ENCODE measurements at regions not wholly inside any gene's neighbourhood (a gene's known extent, or its start where the extent isn't known, plus 50 kb on each side); places are given as distances from the start of the nearest gene placed in this dataset.
A peak's percentile ranks its signal among the peaks of the same experiment; 100 is the strongest.

DNA sequence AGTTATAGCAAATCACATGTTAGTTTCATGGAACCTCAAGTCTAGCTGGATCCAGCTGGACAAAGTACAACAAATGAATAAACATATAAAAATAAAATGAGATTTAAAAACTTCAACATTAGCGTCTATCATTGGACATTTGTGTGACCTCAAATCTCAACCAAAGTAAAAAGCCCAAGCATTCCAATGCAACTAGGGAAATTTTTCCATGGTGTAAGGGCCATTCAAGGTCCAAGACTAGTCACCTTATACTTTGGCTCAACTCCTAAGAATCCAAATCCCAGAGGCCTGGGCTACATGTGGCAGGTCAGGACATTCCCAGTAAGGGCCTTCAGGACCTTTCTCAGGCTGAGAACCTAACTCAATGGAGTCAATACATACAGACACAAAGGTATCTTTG lies 137.4 kb upstream of the DMAC1 start:
- DNase-seq: no peak

DNA sequence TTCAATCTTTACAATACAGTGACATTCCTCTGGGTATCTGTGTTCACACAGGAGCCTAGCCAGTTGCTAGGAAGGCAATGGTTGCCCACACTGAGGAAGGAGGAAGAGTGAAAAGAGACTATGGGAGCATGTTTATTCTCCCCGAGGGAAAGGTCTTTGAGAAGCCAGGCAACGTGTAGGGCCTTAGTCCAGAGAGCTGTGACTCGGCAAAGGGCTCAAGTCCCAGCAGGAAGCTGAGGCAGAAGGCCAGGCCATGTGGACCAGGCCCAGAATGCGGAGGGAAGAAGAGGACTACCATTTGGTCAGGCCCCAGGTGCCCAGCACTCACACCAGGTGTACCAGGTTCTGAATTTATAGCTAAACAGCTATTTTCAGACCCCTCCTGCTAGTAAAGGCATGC lies 136.6 kb upstream of the DMAC1 start:
- DNase-seq: no peak

GRCh38 chr9:7935681-7936080 lies 136.1 kb upstream of the DMAC1 start:
- DNase-seq: no peak

GRCh38 chr9:7932767-7933166 lies 133.2 kb upstream of the DMAC1 start:
- DNase-seq: no peak

- no peak for DNase-seq
Measured at GRCh38 chr9:7930613-7931012, 131.0 kb upstream of the DMAC1 start.

GRCh38 chr9:7921545-7922197 lies 122.1 kb upstream of the DMAC1 start:
- DNase-seq: no peak

DNA sequence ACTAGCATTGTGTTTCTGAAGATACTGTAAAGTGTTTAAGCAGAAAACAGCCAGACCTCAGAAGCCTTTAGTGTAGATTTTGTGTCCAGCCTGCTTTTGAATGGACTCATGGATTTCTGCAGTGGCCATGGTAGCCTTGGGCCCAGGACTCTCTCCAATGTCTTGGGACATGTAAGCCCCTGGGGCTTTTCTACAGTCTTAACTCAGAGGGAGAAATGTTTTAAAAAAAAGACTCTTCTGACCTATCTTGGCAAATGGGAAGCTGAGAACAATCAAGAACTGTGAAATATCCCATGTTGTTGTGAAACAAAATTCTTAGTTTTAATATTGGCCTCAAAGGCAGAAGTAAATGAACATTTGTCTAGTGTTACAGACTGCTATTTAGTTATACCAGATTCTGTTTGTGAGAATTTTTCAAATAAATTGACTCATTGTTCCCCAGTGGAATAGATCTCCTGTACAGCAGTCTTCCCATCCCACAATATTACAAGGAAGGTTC lies 112.5 kb upstream of the DMAC1 start:
- no peak for DNase-seq

DNA sequence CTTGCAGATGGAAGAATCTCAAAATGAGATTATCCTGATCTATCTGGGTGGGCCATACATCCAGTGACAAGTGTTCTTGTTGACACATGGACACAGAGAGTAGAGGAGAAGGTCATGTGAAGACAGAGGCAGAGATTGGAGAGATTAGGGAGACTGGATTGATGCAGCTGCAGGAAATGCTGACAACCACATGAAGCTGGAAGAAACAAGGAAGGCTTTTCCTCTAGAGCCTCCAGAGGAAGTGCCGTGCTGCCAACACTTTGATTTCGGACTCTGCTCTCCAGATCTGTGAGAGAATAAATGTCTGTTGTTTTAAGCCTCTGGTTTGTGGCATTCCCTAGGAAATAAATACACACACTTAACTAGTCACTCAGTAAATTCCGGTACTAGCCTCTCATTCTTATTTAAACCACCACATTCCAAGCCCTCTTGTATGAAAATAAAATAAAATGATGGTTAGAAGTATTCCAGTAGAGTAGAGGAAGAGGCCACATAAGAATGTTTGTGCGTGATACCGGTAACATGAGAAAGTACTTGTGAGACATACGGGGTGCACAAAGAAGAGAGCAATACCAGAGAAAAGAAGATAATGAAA lies 110.9 kb upstream of the DMAC1 start:
- DNase-seq: no peak

GRCh38 chr9:7909537-7909936 lies 110.0 kb upstream of the DMAC1 start:
- no peak for DNase-seq

DNA sequence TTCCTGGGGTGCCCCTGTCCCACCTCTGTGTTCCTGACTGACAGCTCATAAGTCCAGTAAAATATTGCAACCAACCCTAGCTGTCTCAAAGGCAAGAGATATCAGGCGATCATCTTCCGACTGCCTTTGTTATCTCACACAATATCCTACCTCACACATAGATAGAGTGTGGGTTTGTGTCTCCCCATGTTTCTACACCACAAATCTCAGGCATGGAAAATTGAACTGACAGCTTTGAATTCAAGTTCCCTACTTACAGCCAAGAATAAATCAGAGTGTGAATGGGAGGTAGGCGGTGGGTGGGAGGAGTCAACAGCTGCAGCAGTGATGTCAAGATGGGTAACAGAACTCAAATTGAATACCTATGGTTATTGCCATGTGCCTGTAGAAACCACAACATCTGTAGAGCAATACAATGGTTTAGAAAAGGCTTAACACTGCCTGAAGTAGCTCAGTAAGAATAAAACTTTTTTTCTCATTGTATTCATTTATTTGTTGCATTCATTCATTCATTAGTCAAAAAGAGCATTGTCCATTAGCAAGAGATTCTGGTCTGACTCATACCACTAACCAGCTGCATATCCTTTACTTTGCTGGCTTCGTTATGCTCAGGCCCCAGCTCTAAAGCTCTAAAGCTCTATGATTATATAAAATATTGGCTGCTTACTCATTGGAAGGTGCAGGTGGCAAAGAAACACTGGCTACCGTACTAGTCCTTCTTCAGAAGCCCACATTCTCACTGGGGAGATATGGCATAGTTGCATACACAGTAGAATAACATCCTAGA lies 108.2 kb upstream of the DMAC1 start:
- no peak for DNase-seq

- no peak for DNase-seq
Measured at GRCh38 chr9:7906783-7907550, 107.4 kb upstream of the DMAC1 start.

DNA sequence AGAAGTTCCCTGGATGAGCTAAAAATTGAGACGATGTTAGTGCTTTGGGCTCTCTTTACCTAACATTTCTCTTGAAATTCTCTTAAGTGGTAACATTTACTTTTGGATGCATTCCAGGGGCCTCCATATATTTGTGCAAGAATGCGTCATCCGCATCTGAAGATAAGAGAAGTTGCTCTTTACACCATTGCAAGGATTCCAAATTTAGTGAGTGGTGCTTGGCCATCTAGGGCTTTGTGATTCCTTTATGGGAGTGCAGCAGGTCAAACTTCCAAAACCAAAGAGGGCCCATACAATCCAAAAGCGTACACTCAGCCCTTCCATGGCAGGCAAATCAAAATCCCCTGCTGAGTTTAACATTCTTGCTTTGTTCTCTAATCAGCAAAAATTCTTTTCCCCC lies 102.0 kb upstream of the DMAC1 start:
- no peak for DNase-seq

DNA sequence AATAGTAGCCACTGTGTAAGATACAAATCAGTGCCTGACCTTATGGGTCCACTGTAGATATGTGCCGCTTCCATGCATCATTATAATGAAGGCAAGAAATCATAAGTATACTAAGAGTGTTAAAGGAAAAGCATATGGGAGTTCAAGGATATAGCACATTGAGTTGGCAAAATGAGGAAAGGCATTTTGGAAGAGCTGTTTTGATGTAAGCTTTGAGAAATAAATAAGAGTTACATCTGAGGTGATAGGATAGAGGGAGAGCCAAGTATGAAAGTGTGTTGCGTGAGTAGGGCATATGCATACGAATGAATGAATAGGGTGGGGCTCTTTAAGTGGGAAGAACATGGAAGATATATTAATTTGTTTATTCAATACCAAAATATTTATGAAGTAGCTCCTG lies 101.0 kb upstream of the DMAC1 start:
- no peak for DNase-seq

GRCh38 chr9:7899753-7900152 lies 100.2 kb upstream of the DMAC1 start:
- DNase-seq: no peak

DNA sequence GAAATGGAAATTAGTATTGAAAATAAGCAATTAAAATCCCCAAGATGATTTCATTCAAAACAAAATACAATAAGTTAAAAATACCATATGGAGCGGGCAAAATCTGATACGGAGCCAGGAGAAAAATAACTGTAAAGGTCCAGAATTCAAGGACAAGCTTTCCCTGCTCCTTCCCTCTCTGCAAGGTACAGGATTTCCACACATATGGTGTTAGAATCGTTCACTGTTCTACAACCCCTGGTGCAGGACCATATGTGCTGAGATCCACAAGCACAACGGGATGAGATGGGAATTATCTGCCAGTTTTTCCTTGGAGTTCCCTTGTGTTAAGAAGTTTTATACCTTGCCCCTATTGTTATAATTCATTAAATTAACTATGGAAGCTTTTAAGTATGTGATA lies 94.7 kb upstream of the DMAC1 start:
- DNase-seq: no peak

- DNase-seq: no peak
Measured at GRCh38 chr9:7892975-7893374, 93.4 kb upstream of the DMAC1 start.

DNA sequence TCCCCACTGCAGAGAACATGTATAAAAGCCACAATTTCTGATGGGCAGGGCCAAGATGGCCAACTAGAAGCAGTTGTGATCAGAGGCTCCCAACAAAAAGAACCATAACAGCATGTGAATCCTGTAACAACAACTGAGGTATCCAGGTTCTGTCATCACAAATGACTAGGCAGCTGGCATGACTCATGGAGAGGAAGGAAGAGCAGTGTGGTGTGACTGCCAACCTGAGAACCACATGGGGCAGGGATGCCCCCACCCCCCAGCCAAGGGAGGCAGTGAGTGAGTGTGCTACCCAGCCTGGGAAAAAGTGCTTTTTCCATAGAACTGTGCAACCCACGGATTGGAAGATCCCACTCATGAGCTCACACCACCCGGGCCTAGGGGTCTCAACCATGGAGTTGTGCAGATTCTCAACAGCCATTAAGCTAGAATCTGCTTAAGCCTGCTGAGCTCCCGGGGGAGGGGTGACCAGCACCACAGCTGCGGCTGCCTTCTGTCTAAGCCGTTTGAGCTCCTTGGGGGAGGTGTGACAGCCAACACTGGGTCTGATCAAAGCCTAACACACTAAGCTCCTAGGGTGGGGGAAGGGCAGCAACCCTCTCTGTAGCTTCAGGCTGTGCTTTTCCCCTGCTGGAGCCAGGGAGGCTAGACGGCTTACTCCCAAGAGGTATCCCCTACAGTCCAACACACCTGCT lies 80.1 kb upstream of the DMAC1 start:
- peak; percentile 51 for DNase-seq

- DNase-seq: no peak
Measured at GRCh38 chr9:7871977-7872730, 72.6 kb upstream of the DMAC1 start.

DNA sequence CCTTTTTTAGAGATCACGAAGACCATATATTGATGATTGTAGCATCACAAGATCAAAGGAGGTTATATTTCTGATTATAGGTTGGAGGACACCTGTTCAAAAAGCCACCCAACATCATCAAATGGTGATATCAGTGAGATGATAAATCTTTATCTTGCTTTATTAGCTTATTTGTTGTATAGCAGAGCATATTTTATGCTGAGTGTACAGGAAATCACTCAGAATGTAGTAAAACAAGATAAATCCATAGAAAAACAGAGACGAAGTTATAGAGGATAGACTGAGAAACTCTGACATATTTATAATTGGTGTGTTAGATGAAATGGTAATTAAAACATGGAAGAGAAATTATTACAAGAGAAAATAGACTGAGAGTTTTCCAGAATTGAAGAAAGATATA lies 69.8 kb upstream of the DMAC1 start:
- DNase-seq: no peak

- no peak for DNase-seq
Measured at GRCh38 chr9:7862170-7862569, 62.6 kb upstream of the DMAC1 start.

- no peak for DNase-seq
Measured at GRCh38 chr9:7861086-7861485, 61.5 kb upstream of the DMAC1 start.

GRCh38 chr9:7860335-7860709 lies 60.7 kb upstream of the DMAC1 start:
- DNase-seq: no peak
